Renal pelvis (tissue), 1 donor: ENCODE measurements at regions not wholly inside any gene's neighbourhood (a gene's known extent, or its start where the extent isn't known, plus 50 kb on each side); places are given as distances from the start of the nearest gene placed in this dataset.
"Not testable (repeated sequence)": the region's sequence is repeated elsewhere in the genome, so short reads cannot be mapped to it uniquely, and the experiment has no call there.

Experiments used
- DNase-seq: peaks from one replicate; pipeline ENCODE4 v3.0.0-alpha.2; 2013

- not testable (repeated sequence) for DNase-seq
Observed at GRCh38 chr2:87457129-87457499, 290.8 kb upstream of the PLGLB2 start.

DNA sequence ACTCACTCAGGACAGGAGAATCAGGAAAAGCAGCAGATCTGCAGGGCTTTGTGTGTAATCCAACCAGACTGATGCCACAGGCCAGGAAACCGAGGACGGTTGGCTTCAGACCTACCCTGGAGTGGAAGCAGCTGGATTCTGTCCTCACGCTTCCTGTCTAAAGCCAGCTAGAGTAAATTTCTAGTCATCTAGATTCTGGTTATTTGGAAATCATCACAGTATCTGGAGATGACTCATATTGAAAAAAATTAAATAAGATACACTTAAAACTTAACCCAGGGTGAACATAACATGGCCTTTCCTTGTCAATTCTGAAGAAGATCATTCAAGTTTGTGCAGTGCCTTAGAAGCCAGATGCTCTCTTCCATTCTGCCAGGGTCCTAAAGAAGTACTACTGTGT, 288.9 kb upstream of the PLGLB2 start:
- DNase-seq = not testable (repeated sequence)

DNA sequence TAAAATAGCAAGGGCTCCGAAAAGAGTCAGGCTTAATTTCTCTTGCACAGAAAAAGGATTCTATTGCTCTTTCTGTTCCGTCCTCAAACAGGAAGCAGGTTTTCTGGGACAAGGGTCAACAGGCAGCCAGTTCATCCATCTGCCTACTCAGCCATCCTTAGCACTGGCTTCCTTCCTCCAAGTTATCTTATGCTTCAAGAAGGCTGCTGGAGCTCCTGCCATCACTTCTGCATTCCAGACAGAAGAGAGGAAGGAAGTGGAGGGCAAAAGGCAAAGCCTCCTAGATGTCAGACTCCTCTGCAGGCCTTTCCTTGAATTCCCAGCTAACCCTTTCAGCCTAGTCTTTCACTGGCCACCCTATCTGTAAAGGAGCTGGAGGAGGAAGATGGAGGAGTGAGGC, 287.8 kb upstream of the PLGLB2 start:
- not testable (repeated sequence) for DNase-seq

DNA sequence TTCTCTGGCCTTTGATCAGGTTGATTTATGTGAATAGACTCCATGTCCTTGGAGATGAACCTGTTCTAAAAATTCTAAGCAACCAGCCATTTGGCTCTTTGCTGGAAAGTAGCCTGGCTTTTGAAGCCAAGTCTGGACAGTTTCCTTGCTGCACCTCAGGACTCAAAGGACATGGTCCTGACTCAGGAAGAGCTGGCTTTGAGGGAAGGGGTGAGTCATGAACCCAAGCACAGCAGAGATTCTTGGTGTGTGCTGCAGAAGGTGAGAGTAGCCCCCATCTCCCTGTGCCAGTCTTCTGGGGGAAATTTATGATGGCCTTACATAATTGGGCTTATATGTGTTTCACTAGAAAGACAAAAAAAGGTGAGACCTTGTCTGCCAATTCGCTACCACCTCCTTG, 287.2 kb upstream of the PLGLB2 start:
- DNase-seq = not testable (repeated sequence)

- not testable (repeated sequence) for DNase-seq
Observed at GRCh38 chr2:87461671-87462070, 286.2 kb upstream of the PLGLB2 start.

DNA sequence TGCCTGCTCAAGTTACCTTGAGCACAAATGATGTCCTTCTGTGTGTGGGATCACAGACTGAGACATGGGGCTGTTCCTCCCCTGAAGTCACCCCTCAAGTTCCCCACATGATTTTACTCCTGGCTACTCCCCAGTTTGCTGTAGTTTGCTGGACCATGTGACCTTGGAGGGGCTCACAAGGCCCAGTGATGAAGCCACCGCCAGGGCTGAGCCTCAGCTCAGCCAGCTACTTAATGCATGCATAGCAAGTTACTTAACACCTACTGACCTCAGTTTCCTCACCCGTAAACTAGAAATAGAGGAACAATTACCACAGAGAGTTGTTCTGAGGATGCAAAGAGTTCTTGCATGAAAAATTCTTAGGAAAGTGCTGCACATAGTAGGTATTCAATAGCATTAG, 283.7 kb upstream of the PLGLB2 start:
- not testable (repeated sequence) for DNase-seq

DNA sequence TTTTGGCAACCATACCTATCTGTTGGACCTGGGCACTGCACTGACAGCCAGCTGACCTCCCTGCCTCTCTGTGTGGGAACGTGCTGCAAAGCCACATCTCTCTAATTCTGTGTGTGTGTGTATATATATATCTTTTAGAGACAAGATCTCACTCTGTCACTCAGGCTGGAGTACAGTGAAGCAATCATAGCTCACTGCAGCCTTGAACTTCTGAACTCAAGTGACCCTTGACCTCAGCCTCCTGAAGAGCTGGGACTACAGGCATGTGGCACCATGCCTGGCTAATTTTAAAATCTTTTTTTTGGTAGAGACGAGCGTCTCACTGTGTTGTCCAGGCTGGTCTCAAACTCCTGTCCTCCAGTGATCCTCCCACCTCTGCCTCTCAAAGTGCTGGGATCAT, 282.2 kb upstream of the PLGLB2 start:
- DNase-seq = not testable (repeated sequence)

- not testable (repeated sequence) for DNase-seq
Observed at GRCh38 chr2:87466591-87467120, 281.2 kb upstream of the PLGLB2 start.

DNA sequence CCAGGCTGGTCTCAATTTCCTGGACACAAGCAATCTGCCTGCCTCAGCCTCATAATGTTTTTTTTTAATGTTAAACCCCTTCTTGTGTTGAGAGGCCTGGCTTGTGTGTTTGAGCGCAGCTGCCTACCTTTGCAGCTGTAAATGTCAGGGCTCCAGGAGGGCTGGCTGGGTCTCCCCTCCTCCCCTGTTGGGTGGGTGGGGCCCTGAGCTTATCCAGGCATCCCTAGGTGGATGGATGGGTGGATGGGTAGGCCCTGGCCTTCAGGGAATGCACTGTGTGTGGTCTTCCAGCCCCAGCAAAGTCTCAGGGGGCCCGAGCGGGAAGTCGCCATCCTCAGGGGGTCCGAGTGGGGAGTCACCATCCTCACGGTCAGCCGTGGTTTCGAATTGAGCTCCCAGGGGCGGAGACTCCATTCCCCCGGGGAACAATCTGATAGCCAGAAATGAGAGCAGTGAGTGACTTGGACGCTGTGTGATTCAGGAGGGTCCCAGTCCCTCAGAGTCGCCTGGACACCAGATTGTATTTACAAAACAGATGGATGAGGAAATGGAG, 279.4 kb upstream of the PLGLB2 start:
- DNase-seq = not testable (repeated sequence)

GRCh38 chr2:87469180-87470151, 278.4 kb upstream of the PLGLB2 start:
- DNase-seq = not testable (repeated sequence)

GRCh38 chr2:87470381-87471380, 277.2 kb upstream of the PLGLB2 start:
- DNase-seq = not testable (repeated sequence)

DNA sequence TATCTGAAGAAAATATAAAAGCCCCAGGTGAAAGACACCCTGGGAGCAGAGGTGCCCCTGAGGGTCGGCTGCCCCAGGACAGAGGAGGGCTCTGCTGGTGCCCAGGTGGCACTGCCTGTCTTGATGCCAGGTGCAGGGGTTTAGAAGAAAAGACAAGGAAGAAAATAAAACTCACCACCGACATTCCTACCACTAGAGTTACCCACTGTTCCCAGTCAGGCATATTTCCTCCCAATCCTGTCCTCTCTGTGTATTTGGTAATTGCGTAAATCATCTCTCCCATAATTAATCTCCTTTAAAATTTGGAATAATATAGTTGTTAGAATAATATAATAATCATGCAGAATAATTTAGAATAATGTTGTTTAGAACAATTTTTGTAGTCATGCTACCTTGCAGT, 276.4 kb upstream of the PLGLB2 start:
- DNase-seq = not testable (repeated sequence)

GRCh38 chr2:87476223-87476872, 271.5 kb upstream of the PLGLB2 start:
- not testable (repeated sequence) for DNase-seq

- DNase-seq = not testable (repeated sequence)
Observed at GRCh38 chr2:87476936-87477335, 271.0 kb upstream of the PLGLB2 start.

DNA sequence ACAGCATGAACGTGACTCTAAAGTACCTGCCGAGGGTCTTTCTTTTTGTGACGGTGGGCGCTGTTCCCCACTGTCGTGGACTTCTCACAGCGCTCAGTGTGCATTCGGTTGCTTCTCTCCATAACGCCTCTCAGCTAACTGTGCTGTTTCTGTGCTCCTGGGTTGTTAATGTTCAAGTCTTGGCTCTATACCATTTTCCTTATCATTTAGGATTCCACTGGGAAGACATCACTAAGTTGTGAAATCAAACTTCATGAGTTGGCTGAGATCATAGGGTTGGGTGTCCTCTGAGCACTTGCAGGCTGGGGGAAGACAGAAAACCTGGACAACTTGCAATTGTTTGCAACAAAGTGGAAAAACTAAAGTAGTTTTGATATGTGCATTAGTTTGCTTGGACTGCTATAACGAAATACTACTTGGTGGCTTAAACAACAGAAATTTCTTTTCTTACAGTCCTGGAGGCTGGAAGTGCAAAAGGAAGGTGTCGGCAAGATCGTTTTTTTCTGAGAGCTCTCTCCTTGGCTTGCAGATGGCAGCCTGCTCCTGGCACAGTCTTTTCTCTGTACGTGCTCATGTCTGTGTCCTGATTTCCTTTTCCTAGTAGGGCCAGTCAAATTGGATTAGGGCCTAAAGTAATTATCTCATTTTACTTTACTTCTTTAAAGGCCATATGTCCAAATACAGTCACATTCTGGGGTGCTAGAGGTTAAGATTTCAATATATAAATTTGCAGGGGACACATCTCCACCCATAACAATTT, 270.0 kb upstream of the PLGLB2 start:
- not testable (repeated sequence) for DNase-seq

DNA sequence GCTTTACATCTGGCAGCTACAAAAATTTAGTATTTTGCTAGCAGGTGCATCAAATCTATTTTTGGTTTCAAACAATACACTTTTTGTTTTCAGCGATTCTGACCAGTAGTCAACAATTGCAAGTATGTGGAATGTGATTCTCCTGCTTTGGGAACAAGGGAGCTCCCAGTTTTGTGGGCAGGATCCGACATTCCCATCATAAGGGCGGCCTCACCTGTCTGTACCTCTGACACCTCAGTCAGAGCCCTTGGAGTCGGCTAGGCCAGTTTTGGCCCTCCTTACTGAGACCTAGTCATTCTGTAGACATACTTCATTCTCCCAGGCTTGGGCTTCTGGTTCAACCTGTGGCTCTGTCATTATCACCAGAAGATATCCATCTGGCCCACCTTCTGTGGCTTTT, 269.0 kb upstream of the PLGLB2 start:
- not testable (repeated sequence) for DNase-seq

DNA sequence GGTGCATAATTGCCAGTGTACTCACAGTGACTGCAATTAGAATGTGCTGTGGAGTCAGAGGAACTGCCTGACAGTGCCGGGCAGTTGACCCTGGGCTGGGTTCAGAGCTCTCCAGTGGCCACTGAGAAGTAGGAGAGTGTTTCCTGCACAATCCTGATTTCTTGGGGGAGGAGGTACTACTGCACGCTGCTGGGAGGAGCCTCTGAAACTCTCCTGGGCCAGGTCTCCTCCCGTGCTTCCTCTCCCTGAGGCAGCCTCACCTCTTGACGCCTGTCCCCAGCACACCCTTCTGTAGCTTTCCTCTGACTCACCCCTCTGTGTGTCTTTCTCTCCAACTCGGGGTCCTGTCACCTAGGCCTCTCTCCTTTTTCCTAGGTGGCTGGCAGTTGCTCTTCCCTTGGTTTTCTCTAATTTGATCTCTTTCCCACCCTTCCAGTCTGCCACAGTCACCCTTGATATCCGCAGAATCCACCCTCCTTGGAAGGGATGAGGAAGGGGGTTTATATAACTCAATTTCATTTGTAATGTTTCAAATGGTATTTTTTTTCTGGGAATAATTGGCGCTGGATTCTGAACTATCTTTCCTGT, 264.7 kb upstream of the PLGLB2 start:
- DNase-seq = not testable (repeated sequence)

GRCh38 chr2:87484363-87484762, 263.5 kb upstream of the PLGLB2 start:
- not testable (repeated sequence) for DNase-seq

DNA sequence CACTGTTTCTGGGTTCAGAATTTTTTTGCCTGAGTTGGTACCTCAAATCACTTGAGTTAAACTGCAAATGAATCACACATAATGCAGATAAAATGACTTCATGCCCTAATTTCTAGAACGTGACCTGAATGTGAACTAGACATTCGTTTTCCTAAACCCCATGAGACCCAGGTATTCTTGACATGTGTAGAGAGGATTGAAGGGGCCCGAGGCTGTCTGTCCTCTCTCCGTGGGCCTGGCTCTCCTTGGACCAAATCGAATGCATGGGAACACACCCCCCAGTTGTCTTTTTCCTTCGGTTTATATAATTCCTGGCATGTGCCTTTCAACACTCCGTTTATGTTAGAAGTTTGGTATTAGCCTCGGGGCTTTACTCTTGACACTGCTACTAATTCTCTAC, 262.4 kb upstream of the PLGLB2 start:
- not testable (repeated sequence) for DNase-seq

DNA sequence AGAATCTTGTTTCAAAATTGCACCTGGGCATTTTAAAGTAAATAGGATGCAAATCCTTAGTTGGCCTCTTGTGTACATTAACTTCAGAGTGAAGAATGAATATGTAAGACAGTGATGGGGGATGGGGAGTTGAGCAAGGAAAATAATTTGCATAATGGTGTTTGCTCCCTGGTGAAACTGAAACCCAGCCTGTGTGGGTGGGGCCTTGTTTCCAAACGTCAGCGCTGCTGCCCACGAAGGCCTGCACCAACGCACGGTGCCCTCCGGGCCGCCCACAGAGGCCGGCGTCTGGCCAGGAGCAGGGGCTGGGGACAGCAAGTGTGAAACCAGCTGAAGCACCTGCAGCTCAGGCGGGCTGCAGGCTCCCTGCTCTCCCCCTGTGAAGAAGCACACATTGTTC, 262.0 kb upstream of the PLGLB2 start:
- not testable (repeated sequence) for DNase-seq
